ENCODE measurements at regions not wholly inside any gene's neighbourhood (a gene's known extent, or its start where the extent isn't known, plus 50 kb on each side); places are given as distances from the start of the nearest gene placed in this dataset.

DNA sequence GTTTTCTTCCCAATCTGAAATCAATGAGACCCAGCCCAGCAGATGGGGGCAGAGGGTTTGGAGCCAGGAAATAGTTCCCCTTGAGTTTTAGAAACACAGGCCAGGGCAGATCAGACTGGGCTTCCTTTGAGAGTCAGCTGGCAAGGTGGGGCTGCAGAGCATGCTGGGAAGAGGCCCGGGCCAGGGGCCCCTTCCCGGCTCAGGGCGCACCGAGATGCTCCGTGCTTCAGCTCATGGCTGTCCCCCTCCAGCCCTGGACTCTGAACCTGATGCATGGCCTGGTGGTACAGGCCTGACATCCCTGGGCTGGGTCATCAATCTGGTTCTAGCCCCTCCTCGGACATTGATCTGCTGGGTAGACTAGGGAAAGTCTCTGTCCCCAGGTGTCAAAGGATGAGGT is 65.1 kb upstream of the RUNX3 start:
- TF ChIP-seq POLR2A (IDR thresholded peaks at IDR 0.05; ENCODE audit: extremely low read depth, insufficient read length) (no peak), MYC (IDR thresholded peaks at IDR 0.05; ENCODE audit: low read depth, low read length) (no peak)
- TF ChIP-seq, protein P1, sequence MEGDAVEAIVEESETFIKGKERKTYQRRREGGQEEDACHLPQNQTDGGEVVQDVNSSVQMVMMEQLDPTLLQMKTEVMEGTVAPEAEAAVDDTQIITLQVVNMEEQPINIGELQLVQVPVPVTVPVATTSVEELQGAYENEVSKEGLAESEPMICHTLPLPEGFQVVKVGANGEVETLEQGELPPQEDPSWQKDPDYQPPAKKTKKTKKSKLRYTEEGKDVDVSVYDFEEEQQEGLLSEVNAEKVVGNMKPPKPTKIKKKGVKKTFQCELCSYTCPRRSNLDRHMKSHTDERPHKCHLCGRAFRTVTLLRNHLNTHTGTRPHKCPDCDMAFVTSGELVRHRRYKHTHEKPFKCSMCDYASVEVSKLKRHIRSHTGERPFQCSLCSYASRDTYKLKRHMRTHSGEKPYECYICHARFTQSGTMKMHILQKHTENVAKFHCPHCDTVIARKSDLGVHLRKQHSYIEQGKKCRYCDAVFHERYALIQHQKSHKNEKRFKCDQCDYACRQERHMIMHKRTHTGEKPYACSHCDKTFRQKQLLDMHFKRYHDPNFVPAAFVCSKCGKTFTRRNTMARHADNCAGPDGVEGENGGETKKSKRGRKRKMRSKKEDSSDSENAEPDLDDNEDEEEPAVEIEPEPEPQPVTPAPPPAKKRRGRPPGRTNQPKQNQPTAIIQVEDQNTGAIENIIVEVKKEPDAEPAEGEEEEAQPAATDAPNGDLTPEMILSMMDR (IDR thresholded peaks at IDR 0.05; ENCODE audit: low read depth, low read length), result no peak

All from NB4 (cell line).